Rectal smooth muscle tissue (tissue), 1 donor: ENCODE measurements at regions not wholly inside any gene's neighbourhood (a gene's known extent, or its start where the extent isn't known, plus 50 kb on each side); places are given as distances from the start of the nearest gene placed in this dataset.

ENCODE experiments used
- H3K27ac ChIP-seq: one replicate; pipeline ENCODE4 v1.7.0; 2013; ENCODE audit warnings: low read depth, low read length, inconsistent platforms
- H3K27me3 ChIP-seq: one replicate; pipeline ENCODE4 v1.7.0; 2013; ENCODE audit warnings: low read length; ENCODE audit not compliant: control insufficient read depth, insufficient read depth
- H3K36me3 ChIP-seq: one replicate; pipeline ENCODE4 v1.7.0; 2013; ENCODE audit warnings: low read length; ENCODE audit not compliant: control insufficient read depth, insufficient read depth
- H3K4me1 ChIP-seq: one replicate; pipeline ENCODE4 v1.7.0; 2013; ENCODE audit warnings: low read length; ENCODE audit not compliant: control insufficient read depth, insufficient read depth
- H3K4me3 ChIP-seq: one replicate; pipeline ENCODE4 v1.7.0; 2013; ENCODE audit warnings: low read length
- H3K9ac ChIP-seq: one replicate; pipeline ENCODE4 v1.7.0; 2013; ENCODE audit warnings: low read length

DNA sequence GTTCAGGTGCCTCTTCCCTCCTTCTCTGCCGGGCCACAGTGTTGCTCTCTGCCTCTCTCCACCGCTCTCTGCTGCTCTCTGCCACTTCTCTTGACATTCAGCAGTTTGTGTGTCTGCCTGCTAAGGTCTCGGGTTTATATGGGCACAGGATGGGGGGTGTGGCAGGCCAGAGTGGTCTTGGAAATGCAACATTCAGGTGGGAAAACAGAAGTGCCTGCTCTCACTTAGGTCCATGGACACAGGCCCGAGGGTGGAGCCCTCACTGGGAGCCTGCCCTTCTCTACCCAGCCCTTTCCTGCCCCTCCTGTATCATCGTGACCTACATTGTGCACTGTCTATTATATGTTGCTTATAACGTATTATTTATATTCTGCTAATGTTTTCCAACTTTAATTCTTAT, 120.8 kb upstream of the TMEM18 start:
- Histone ChIP-seq H3K27ac (no peak overlapping the region), H3K27me3 (no peaks in the 10 kb centered on the region), H3K9ac (no peak overlapping the region), H3K4me1 (no peaks in the 10 kb centered on the region), H3K4me3 (no peak overlapping the region), H3K36me3 (no peaks in the 10 kb centered on the region)

DNA sequence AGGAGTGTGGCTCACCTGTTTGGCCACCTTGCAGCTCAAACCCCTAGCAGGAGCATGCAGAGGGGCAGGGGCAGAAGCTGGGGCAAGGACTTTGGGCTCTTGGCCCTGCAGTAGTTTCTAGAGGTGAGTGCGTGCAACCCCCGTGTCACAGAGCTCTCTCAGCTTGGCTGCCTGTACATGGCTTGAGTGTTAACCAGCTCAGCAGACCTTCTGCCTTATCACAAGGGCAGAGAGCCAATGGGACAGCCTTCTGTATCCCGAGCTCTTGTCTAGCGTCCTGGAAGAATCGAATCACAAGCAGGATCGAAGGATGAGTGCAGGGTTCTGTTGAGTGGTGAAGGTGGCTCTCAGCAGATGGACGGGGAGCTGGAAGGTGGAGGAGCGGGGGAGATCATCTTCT, 120.3 kb upstream of the TMEM18 start:
- Histone ChIP-seq H3K4me3 (no peak overlapping the region), H3K36me3 (no peaks in the 10 kb centered on the region), H3K27me3 (no peaks in the 10 kb centered on the region), H3K27ac (no peak overlapping the region), H3K9ac (no peak overlapping the region), H3K4me1 (no peaks in the 10 kb centered on the region)

DNA sequence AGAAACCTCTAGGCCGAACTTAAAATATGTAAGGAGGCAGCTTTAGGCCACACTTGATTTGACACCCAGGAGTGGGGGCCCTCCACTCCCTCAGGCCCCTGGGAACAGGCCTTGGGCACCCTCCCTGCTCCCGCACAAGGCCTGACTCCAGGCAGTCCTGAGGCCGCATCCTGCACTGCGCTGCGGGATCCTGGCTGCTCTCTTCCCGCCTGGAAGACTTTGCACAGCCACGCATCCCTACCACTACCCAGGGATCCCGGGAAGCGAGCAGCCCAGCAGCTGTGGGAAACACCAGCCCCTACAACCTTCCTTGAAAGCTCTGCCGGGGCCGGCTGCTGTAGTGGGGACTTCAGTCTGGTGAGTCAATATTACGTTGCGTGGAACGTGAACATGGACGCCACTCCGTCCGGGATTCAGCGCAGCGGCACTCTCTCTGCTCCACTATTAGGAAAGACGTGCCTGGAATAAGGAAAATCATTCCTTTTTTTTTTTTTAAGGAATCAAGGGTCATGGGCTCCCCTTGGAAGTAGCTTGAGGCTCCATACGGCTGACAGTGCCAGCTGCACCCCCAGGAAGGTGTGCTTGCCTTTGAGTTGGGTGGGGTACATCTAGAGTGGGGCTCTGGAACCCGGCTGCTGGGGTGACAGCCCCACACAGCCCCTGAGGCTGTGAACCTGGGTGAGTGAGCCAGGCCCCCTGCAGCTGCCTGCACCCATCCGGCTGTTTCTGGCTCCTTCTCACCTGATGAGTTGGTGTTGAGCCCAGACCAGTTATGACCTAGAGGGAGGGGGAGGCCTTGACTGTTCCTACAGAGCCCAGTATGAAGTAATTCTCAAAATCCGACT, 119.2 kb upstream of the TMEM18 start:
- H3K27ac ChIP-seq = no peak overlapping the region
- H3K4me3 ChIP-seq = no peak overlapping the region
- no peaks in the 10 kb centered on the region for H3K4me1 ChIP-seq
- no peaks in the 10 kb centered on the region for H3K27me3 ChIP-seq
- no peaks in the 10 kb centered on the region for H3K36me3 ChIP-seq
- H3K9ac ChIP-seq = no peak overlapping the region

DNA sequence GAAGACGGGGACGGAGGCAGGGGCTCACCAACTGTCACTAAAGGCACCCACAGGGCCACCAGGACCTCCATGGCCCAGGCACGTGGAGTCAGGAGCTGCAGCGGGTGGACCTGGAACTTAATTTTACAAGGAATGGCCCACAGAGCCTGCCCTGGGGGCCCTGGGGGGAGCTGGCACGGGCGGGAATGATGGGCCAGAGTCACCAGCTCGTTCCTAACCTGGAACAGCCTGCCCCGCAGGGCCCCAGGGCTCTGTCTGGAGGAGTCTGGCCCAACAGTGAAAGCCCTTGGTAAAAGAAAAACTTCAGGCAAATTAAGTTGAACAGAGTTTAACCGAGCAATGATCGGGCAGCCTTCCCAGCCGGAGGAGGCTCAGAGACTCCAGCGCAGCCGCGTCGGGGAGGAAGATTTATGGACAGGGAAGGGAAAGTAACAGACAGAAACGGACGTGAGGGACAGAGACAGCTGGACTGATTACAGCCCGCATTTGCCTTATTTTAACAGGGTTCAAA, 118.4 kb upstream of the TMEM18 start:
- Histone ChIP-seq H3K27me3 (no peaks in the 10 kb centered on the region), H3K9ac (no peak overlapping the region), H3K27ac (no peak overlapping the region), H3K4me3 (no peak overlapping the region), H3K4me1 (no peaks in the 10 kb centered on the region), H3K36me3 (no peaks in the 10 kb centered on the region)

DNA sequence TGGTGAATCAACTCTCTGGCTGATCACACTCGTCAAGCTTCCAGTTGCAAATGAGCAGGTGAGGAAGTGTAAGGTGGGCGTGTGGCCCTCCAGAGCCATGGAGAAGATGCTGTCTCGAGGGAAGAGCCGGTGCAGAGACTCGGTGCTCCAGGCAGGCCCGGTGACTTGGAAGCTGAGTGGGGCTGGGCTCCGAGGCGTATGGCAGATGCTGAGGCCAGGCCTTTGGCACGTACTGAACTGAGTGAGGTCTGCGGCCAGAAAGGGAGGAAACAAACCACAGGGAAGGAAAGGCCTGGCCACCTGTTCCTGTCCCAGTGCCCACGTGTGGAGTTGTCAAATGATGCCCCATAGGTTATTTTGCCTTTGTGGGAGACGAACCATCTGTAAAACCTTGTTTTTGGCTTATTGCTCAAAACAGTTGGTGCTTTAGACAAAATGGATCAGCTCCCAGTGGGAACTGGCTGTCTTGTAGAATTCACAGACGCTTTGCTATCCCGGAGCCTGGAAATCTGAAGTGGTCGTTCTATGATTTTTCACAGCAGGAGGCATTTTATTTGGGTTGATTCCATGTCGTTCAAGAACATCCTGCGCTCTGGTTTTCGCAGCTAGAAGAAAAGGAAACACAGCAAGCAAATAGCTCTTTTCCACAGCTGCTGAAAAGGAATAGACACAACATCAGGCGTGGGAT, 117.5 kb upstream of the TMEM18 start:
- H3K4me1 ChIP-seq = no peaks in the 10 kb centered on the region
- no peak overlapping the region for H3K4me3 ChIP-seq
- no peaks in the 10 kb centered on the region for H3K36me3 ChIP-seq
- no peak overlapping the region for H3K27ac ChIP-seq
- no peaks in the 10 kb centered on the region for H3K27me3 ChIP-seq
- no peak overlapping the region for H3K9ac ChIP-seq

DNA sequence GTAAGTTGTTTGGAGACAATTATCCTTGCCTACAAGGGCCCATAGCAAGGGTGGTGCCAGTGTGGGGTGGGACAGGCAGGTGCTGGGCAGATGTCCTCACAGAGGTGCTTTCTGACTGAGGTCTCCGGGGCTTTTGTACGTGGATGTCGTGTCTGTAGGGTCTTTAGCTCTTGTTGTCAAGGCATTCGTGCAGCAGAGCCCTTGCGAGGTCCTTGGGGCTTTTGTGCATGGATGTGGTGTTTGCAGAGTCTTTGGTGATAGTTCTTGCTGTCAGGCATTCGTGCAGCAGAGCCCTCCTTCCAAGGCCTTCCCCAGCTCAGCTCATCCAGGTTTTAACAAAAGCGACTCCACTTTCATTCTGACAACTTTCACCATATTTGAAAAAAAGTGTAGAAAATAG, 116.0 kb upstream of the TMEM18 start:
- H3K27me3 ChIP-seq = no peaks in the 10 kb centered on the region
- no peak overlapping the region for H3K9ac ChIP-seq
- H3K4me1 ChIP-seq = no peaks in the 10 kb centered on the region
- no peak overlapping the region for H3K4me3 ChIP-seq
- no peaks in the 10 kb centered on the region for H3K36me3 ChIP-seq
- no peak overlapping the region for H3K27ac ChIP-seq

DNA sequence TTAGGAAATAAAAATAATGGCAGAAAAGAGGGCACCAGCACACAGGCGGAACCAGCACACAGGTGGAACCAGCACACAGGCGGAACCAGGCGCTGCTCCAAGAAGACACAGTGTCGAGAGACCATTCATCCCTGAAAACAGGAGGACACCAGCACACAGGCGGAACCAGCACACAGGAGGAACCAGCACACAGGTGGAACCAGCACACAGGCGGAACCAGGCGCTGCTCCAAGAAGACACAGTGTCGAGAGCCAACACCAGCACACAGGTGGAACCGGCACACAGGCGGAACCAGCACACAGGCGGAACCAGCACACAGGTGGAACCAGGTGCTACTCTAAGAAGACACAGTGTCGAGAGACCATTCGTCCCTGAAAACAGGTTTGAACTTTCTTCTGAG, 115.5 kb upstream of the TMEM18 start:
- Histone ChIP-seq H3K9ac (no peak overlapping the region), H3K27ac (no peak overlapping the region)

DNA sequence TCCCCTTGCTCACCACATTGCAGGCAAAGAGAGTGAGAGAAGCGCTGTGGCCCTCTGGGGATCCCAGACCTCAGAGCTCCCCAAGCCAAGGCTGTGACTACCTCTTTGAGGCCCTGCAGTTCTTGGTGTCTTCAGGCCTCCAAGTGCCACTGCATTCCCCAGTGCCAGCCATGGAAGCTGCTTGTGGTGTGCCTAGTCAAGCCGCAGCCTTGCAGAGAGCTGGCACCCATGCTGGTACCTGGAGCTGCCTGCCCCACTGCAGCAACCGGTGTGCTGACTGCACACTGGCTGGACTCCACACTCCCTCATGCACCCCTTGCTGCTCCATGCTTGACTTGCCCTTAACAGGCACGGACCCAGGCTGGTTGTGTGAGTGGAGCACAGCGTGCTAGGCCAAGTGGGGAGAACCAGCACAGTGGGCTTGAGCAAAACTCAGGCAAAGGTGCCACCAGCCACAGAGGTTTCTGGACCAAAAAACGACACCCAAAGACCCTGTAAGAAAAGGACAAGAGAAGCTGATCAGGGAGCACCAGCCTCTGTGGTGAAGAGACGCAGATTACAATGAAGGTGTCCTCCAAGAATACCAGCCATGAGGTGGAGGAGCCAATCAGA, 113.5 kb upstream of the TMEM18 start:
- Histone ChIP-seq H3K36me3 (no peaks in the 10 kb centered on the region), H3K27ac (no peak overlapping the region), H3K4me3 (no peak overlapping the region), H3K9ac (no peak overlapping the region), H3K4me1 (no peaks in the 10 kb centered on the region), H3K27me3 (no peaks in the 10 kb centered on the region)

More for the DNA sequence above, 115.5 kb upstream of the TMEM18 start:
- Histone ChIP-seq H3K27me3 (no peaks in the 10 kb centered on the region), H3K4me3 (no peak overlapping the region), H3K36me3 (no peaks in the 10 kb centered on the region), H3K4me1 (no peaks in the 10 kb centered on the region)

DNA sequence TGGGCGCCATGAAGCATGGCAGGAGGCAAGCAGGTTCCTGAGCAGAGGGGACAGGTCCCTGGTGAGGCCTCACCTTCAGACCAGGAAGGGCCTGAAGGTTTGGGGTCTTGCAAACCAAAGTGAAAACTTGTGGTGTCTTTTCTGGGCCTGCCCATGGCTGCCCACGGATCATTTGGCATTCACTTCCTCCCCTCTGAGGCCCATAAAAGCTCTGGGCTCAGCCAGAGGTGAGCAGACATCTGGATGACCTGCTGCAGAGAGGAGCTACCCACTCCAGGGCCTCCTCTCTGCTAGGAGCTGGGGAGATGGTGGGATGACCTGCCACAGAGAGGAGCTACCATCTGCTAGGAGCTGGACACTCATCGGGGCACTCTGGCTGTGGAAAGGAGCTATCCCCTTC, 112.9 kb upstream of the TMEM18 start:
- Histone ChIP-seq H3K4me1 (no peaks in the 10 kb centered on the region), H3K27me3 (no peaks in the 10 kb centered on the region), H3K27ac (no peak overlapping the region), H3K9ac (no peak overlapping the region), H3K4me3 (no peak overlapping the region), H3K36me3 (no peaks in the 10 kb centered on the region)

DNA sequence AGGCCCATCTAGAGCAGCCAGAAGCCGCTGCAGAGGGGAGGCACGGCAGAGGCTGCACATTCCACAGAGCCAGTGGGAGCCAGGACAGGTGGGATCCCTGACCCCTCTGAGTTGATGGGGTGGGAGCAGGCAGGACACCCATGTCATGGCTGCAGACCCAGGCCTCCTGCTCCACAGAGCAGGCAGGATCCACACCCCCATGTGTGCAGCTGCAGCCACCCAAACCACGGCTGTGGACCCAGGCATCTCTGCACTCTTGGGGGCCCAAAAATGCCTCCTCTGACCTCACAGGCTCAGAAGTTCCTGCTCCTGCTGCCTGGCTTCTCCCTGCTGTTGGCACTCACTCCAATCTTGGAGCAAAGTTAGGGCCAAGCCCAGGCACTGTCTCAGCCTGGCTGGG, 112.3 kb upstream of the TMEM18 start:
- H3K4me1 ChIP-seq = no peaks in the 10 kb centered on the region
- no peaks in the 10 kb centered on the region for H3K36me3 ChIP-seq
- H3K27ac ChIP-seq = no peak overlapping the region
- no peak overlapping the region for H3K9ac ChIP-seq
- H3K4me3 ChIP-seq = no peak overlapping the region
- no peaks in the 10 kb centered on the region for H3K27me3 ChIP-seq

DNA sequence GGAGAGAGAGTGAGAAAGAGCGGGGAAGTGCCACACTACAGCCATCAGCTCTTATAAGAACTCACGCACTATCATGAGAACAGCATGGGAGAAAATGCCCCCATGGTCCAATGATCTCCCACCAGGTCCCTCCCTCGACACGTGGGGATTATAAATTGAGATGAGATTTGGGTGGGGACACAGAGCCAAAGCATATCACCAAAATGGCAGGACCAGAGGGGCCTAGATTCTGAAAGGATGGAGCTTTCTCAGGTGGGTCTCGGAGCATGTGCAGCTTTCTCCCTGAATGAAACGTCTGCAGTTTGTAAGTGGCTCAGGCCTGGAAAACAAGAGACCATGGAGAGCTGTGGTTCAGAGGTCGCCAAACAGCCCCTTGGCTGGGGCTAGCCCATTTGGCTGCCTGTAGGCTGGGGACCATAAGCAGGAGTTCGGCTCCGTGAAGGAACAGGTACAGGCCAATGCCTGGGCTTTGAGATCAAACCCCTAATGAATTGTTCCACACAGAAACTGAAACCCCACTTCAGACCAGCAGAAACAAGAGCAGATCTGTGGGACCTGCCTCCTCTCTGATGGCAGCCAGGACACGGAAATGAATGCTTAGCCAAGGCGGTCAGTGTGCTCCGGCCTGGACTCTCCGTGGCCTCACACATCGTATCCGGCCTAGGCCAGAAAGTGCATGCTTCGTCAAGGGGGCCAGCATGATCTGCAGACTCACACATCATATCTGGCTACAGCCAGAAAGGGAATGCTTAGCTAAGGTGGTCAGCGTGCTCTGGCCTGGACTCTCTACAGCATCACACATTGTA, 111.2 kb upstream of the TMEM18 start:
- Histone ChIP-seq H3K27ac (no peak overlapping the region), H3K4me1 (no peaks in the 10 kb centered on the region), H3K36me3 (no peaks in the 10 kb centered on the region), H3K4me3 (no peak overlapping the region), H3K9ac (no peak overlapping the region), H3K27me3 (no peaks in the 10 kb centered on the region)

DNA sequence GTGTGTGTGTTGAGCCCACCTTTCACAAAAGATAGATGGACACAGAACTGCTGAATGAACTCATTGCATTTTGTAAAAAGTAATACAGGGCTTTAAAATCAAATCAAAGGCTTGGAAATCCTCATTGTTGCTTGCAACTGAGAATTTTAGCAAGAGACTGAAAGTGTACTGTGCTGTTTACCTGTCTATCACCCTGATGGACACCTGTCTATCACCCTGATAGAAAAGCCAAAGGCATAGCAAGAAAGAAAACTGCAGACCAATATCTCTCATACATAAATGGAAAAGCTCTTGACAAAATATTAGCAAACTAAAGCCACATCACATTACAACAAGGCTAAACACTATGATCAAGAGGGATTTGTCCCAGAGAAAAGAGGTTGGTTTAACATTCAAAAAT, 107.5 kb upstream of the TMEM18 start:
- Histone ChIP-seq H3K27me3 (no peaks in the 10 kb centered on the region), H3K9ac (no peak overlapping the region), H3K4me3 (no peak overlapping the region), H3K4me1 (no peaks in the 10 kb centered on the region), H3K36me3 (no peaks in the 10 kb centered on the region), H3K27ac (no peak overlapping the region)
